Pancreas (tissue), 10 donors: ENCODE measurements at regions not wholly inside any gene's neighbourhood (a gene's known extent, or its start where the extent isn't known, plus 50 kb on each side); places are given as distances from the start of the nearest gene placed in this dataset.

Experiments
- ATAC-seq, 4 donors: fragments of 200-7000 bp; cut with Tn5 transposase; one replicate each; pipeline versions ENCODE4 v1.8.0 to v1.9.1; 2020; ENCODE audit warnings: mild to moderate bottlenecking in 4 of 4, moderate library complexity in 4 of 4
- DNase-seq, 6 donors: peaks; one replicate each; pipeline ENCODE4 v3.0.0-alpha.2; 2020
- FAIRE-seq: peaks from 2 replicates; lab custom pipeline; 2012; peaks lifted over from hg19 to GRCh38; lab: Jason Lieb, UNC
- H3K27ac ChIP-seq, 4 donors: fragments of 200-600 bp; sonication (generic); 1 replicate in 3 of 4; 2 replicates in 1 of 4; pipeline versions ENCODE4 v1.5.0 to v1.8.0; 2020
- H3K27me3 ChIP-seq, 4 donors: fragments of 200-600 bp; one replicate each; pipeline ENCODE4 v1.8.0; 2021
- H3K36me3 ChIP-seq, 3 donors: fragments of 200-600 bp; sonication (generic) in 1 of 3; one replicate each; pipeline versions ENCODE4 v1.5.0 to v1.8.0; 2020 to 2021
- H3K4me1 ChIP-seq, 3 donors: fragments of 200-600 bp; one replicate each; pipeline ENCODE4 v1.8.0; 2021
- H3K4me3 ChIP-seq, 4 donors: fragments of 200-600 bp; sonication (generic) in 2 of 4; one replicate each; pipeline versions ENCODE4 v1.5.0 to v1.8.0; 2020 to 2021
- H3K9me3 ChIP-seq, 4 donors: fragments of 200-600 bp; one replicate each; pipeline ENCODE4 v1.8.0; 2021
- CTCF ChIP-seq, 4 donors: fragments of 200-600 bp; sonication (generic) in 3 of 4; IDR thresholded peaks; one replicate each; pipeline versions ENCODE4 v1.5.0 to v1.8.0; 2021; ENCODE audit warnings: antibody characterized with exemption in 4 of 4
- WGBS, 2 donors: extraction: QIAGEN DNeasy Blood & Tissue Kit; methylation state at CpG; one replicate each; pipeline ENCODE4 v1.1.7; 2013; 5-methylcytosine and 5-hydroxymethylcytosine counted together
- intact Hi-C, 3 donors: fragments of 100-400 bp; cut with DNase I; formaldehyde crosslinking; loops; one replicate each; pipeline versions ENCODE4 v1.11.1 to v1.14.2; 2022
- donor health status: healthy with polysubstance abuse.
- donor health status: DM: no; HTN: no; CAD: no; lungs with moderate emphysema.
- donor health status: DM: no; HTN: no; CAD: no.
- donor health status: control.
- donor health status: control.
- donor health status: Bipolar disorder and iron deficiency.
- donor health status: DM: yes; HTN: yes; CAD: no.
- donor health status: DM: no; HTN: no; CAD: no.
- donor health status: DM: no; HTN: no; CAD: no.
- donor health status: DM: yes; HTN: yes; CAD: no.

- TF ChIP-seq CTCF (IDR thresholded peaks at IDR 0.05): no peak
- 81 to 89% methylated on average over 4 of the region's 4 CpGs for WGBS, 2 donors
- FAIRE-seq: no peak
Measured at GRCh38 chr5:107291866-107292265, 378.9 kb downstream of the EFNA5 start.

GRCh38 chr5:107290780-107291398 is 379.8 kb downstream of the EFNA5 start:
- no peak overlapping the region for H3K4me3 ChIP-seq
- no peaks in the 10 kb centered on the region for H3K4me1 ChIP-seq
- no peak overlapping the region for H3K27ac ChIP-seq
- no peaks in the 10 kb centered on the region for H3K9me3 ChIP-seq
- no peak for FAIRE-seq
- 59 to 61% methylated on average over 6 of the region's 6 CpGs for WGBS, 2 donors
- intact Hi-C loops: no loop called here
- H3K36me3 ChIP-seq: no peaks in the 10 kb centered on the region
- no peak for TF ChIP-seq CTCF (IDR thresholded peaks at IDR 0.05)
- no peak for DNase-seq
- ATAC-seq: peak in 3 of 4 donors; percentile 43 to 72 (median 48)
- no peaks in the 10 kb centered on the region for H3K27me3 ChIP-seq

More at GRCh38 chr5:107291866-107292265, 378.9 kb downstream of the EFNA5 start:
- H3K36me3 ChIP-seq: no peaks in the 10 kb centered on the region
- H3K4me3 ChIP-seq: no peak overlapping the region
- DNase-seq (no peak), ATAC-seq (no peak)
- H3K27ac ChIP-seq: no peak overlapping the region
- intact Hi-C loops: no loop called here
- no peaks in the 10 kb centered on the region for H3K27me3 ChIP-seq
- H3K4me1 ChIP-seq: no peaks in the 10 kb centered on the region
- H3K9me3 ChIP-seq: no peaks in the 10 kb centered on the region

- H3K36me3 ChIP-seq: no peaks in the 10 kb centered on the region
- no peak for TF ChIP-seq CTCF (IDR thresholded peaks at IDR 0.05)
- 75 to 87% methylated on average over 4 of the region's 4 CpGs for WGBS, 2 donors
- no peaks in the 10 kb centered on the region for H3K27me3 ChIP-seq
- FAIRE-seq: no peak
- intact Hi-C loops: no loop called here
- H3K27ac ChIP-seq: no peak overlapping the region
- no peak for ATAC-seq
- H3K4me1 ChIP-seq: no peaks in the 10 kb centered on the region
- H3K9me3 ChIP-seq: no peaks in the 10 kb centered on the region
- no peak for DNase-seq
- H3K4me3 ChIP-seq: no peak overlapping the region
Measured at GRCh38 chr5:107289030-107289714, 381.6 kb downstream of the EFNA5 start.

GRCh38 chr5:107286447-107287098 is 384.2 kb downstream of the EFNA5 start:
- Histone ChIP-seq H3K4me1 (no peaks in the 10 kb centered on the region), H3K4me3 (no peak overlapping the region), H3K27me3 (no peaks in the 10 kb centered on the region), H3K9me3 (no peaks in the 10 kb centered on the region), H3K27ac (peak overlapping the region in 2 of 4 donors; percentile 50 to 57), H3K36me3 (no peaks in the 10 kb centered on the region)
- FAIRE-seq: no peak
- ATAC-seq: peak in 3 of 4 donors; percentile 36 to 70 (median 42)
- WGBS, 2 donors: 64 to 68% methylated on average over 7 of the region's 7 CpGs
- DNase-seq: no peak
- intact Hi-C loops: no loop called here
- no peak for TF ChIP-seq CTCF (IDR thresholded peaks at IDR 0.05)
